HEK293T (cell line): ENCODE measurements at regions not wholly inside any gene's neighbourhood (a gene's known extent, or its start where the extent isn't known, plus 50 kb on each side); places are given as distances from the start of the nearest gene placed in this dataset.

Experiments used
- ARNT ChIP-seq: fragments of 450-650 bp; IDR thresholded peaks from 2 replicates; pipeline ENCODE4 v1.6.1; 2017; ENCODE audit warnings: mild to moderate bottlenecking
- BHLHE40 ChIP-seq: fragments of 450-650 bp; IDR thresholded peaks from 2 replicates; pipeline ENCODE4 v1.6.1; 2016; ENCODE audit warnings: mild to moderate bottlenecking, moderate library complexity, borderline replicate concordance
- CTBP1 ChIP-seq: fragments of 450-650 bp; IDR thresholded peaks from 2 replicates; pipeline ENCODE4 v1.6.1; 2016; ENCODE audit warnings: borderline replicate concordance
- ELF4 ChIP-seq: fragments of 450-650 bp; IDR thresholded peaks from 2 replicates; pipeline ENCODE4 v1.6.1; 2017; ENCODE audit warnings: antibody characterized with exemption
- FOXA1 ChIP-seq: fragments of 450-650 bp; IDR thresholded peaks from 2 replicates; pipeline ENCODE4 v1.6.1; 2016; ENCODE audit warnings: mild to moderate bottlenecking
- FOXK2 ChIP-seq: fragments of 450-650 bp; IDR thresholded peaks from 2 replicates; pipeline ENCODE4 v1.6.1; 2016; ENCODE audit warnings: mild to moderate bottlenecking
- FOXM1 ChIP-seq: fragments of 450-650 bp; IDR thresholded peaks from 2 replicates; pipeline ENCODE4 v1.6.1; 2017; ENCODE audit warnings: mild to moderate bottlenecking, borderline replicate concordance
- NFRKB ChIP-seq: fragments of 450-650 bp; IDR thresholded peaks from 2 replicates; pipeline ENCODE4 v1.6.1; 2016; ENCODE audit warnings: mild to moderate bottlenecking, moderate library complexity
- SP1 ChIP-seq: fragments of 450-650 bp; IDR thresholded peaks from 2 replicates; pipeline ENCODE4 v1.6.1; 2017
- SUZ12 ChIP-seq: fragments of 450-650 bp; IDR thresholded peaks from 2 replicates; pipeline ENCODE4 v1.6.1; 2016; ENCODE audit warnings: mild to moderate bottlenecking
- TARDBP ChIP-seq: fragments of 450-650 bp; IDR thresholded peaks from 2 replicates; pipeline ENCODE4 v1.6.1; 2016
- ZNF384 ChIP-seq: fragments of 450-650 bp; IDR thresholded peaks from 2 replicates; pipeline ENCODE4 v1.6.1; 2016
- TF ChIP-seq, protein P1 (sequence below): fragments of 450-650 bp; IDR thresholded peaks from 2 replicates; pipeline ENCODE4 v1.6.1; 2016

DNA sequence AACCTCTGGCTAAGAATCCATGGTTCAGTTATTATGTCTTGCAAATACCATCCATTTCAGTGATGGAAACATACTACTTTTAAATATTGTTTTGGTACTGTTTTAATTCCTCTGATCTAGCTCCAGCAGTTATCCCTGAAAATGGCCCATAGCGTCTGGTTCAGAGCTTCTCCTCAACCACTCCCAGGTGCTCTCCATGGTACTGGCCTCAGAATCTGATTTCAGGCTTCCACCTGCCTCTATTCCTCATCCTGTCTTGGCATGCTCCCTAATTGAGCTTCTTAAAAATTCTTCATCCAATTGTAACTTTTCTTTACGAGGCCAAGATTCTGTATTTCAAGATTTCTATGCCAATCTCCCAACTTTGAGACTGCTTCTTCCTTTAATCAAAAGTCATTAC lies 236.3 kb downstream of the HTR7 start:
- no peak for TF ChIP-seq CTBP1
- TF ChIP-seq BHLHE40 = no peak
- TF ChIP-seq SP1 = no peak
- TF ChIP-seq ARNT = no peak
- TF ChIP-seq SUZ12 = no peak
- no peak for TF ChIP-seq ELF4
- no peak for TF ChIP-seq TARDBP
- no peak for TF ChIP-seq FOXM1
- no peak for TF ChIP-seq FOXK2
- TF ChIP-seq FOXA1 = no peak
- TF ChIP-seq, protein P1, sequence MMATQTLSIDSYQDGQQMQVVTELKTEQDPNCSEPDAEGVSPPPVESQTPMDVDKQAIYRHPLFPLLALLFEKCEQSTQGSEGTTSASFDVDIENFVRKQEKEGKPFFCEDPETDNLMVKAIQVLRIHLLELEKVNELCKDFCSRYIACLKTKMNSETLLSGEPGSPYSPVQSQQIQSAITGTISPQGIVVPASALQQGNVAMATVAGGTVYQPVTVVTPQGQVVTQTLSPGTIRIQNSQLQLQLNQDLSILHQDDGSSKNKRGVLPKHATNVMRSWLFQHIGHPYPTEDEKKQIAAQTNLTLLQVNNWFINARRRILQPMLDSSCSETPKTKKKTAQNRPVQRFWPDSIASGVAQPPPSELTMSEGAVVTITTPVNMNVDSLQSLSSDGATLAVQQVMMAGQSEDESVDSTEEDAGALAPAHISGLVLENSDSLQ = no peak
- TF ChIP-seq ZNF384 = no peak
- TF ChIP-seq NFRKB = no peak
